NCI-H187 (cell line): ENCODE measurements at regions not wholly inside any gene's neighbourhood (a gene's known extent, or its start where the extent isn't known, plus 50 kb on each side); places are given as distances from the start of the nearest gene placed in this dataset.
"Not testable (repeated sequence)": the region's sequence is repeated elsewhere in the genome, so short reads cannot be mapped to it uniquely, and the experiment has no call there.

Experiments used
- DNase-seq, 2 experiments: peaks; one replicate each; lab custom pipeline; 2025; lab: John Stamatoyannopoulos, UW

- no peak for DNase-seq
Observed at GRCh38 chr2:198916548-198917080, 541.1 kb downstream of the SATB2 start.

DNA sequence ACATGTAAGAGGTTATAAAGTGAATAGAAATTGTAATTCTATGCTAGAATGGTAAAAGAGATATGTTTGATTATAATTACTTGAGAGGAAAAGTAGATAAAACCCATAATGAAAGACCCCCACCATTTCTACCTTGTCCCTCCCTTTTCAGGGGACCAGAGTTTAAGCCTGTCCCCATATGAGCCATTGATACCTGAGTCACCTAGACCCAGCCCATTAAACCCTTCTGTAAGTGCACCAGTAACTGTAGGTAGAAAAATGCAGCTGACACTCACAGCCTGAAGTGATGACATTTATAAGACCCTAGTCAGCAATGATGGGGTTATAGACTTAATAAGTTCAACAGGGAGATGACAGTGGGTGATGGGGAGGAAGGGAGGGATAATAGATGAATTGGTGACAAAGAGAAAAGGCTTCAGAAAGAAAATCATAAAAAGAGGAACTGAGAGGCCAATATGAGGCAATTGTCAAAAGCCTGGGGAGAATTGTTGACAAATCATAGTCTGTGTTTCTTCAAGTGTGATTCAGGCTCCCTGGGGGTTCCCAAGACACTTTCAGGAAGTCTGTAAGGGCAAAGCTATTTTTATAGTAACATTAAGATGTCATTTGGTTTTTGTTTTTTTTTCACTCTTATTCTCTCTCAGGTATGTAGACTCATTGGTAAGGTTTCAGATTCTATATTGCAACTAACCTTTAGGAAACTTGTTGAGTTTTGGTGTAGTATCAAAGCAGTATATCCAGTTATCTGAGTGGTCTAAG is 544.2 kb downstream of the SATB2 start:
- DNase-seq: no peak

GRCh38 chr2:198909525-198910267 is 548.0 kb downstream of the SATB2 start:
- no peak for DNase-seq

DNA sequence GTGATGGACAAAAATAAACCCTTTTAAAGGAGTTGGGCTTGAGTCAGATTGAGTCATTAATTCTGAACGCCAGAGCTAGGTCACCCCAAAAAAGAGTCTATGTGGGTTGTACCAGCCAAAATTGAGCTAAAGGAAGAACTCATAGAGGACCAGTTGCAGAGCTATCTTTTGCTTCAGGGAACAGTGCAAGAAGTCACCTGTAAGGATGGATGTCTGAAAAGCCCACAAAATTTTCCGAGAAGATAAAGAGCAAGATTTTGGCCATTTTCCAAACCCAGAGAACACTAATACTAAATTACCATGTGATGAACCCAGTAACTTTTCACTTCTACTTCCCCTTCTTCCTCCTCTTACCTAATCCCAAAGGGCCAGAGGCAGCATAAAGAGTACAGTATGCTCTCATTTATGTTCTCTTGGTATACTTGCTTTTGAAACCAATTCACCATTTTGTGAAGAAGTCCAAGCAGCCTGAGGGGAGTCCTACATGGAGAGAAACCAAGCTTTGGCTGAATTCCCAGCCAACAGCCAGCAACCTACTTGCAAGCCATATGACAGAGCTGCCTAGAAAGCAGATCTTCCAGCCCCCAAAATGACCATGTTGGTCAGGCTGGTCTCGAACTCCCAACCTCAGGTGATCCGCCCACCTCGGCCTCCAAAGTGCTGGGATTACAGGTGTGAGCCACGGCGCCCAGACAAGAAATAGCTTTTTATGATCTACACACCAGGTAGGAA is 551.7 kb downstream of the SATB2 start:
- no peak for DNase-seq

GRCh38 chr2:198901894-198902293 is 555.8 kb downstream of the SATB2 start:
- no peak for DNase-seq

- no peak for DNase-seq
Observed at GRCh38 chr2:198900141-198900540, 557.6 kb downstream of the SATB2 start.

DNA sequence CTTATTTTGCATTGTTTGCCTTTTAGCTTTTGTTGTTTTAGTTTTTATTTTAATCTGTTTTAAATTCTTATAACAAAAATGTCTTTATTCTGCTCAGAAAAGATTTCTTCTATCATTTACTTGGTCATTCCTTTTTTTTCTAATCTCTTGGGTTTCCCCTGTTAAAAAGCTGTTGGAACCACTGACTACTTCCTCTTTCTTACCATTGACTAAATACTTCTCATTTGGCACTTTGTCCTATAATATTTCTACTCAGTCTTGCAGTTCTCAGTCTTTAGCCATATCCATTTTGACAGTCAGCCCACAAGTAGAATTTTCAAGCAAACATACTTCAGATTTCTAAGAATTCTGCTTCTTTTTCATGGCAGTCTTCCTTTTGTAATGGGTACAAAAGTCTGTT is 567.2 kb downstream of the SATB2 start:
- no peak for DNase-seq

DNA sequence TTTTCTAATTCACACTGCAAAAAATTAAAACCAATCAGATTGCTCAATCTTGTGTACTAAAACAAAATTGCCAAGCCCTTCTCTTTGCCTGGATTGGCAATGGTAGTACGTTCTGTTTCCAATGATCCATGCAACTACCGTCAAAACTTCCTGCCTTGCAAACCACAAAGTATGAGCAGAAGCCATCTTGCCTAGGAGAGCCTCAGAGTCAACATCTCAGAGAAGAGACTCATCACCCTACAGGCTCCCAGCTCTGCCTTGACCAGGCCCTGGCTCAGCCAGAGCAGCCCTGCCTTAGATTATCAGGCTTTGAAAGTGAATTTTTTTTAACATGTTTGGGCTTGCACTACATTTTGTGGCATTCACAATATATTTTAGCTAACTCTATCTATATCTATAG is 574.1 kb downstream of the SATB2 start:
- DNase-seq: no peak

GRCh38 chr2:198880986-198881385 is 576.8 kb downstream of the SATB2 start:
- DNase-seq: no peak

DNA sequence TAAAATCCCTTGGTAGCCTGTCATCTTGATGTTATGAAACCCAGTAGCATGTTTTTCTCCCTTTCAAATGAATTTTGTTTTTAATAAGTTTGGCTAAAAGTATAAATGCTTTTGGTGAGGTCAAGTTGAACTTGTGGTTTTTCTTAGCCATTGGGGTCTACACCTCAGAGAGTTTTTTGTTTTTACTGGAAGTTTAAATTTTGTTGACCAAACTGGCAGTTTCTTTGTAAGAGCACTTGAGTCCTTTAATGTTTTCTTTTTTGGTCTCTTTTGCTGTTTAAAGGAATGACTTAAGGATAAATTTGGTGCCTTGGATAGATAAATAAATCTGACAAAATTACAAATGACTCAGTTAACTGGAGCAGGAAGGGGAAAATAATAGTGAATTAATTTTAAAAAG is 577.3 kb downstream of the SATB2 start:
- no peak for DNase-seq

DNA sequence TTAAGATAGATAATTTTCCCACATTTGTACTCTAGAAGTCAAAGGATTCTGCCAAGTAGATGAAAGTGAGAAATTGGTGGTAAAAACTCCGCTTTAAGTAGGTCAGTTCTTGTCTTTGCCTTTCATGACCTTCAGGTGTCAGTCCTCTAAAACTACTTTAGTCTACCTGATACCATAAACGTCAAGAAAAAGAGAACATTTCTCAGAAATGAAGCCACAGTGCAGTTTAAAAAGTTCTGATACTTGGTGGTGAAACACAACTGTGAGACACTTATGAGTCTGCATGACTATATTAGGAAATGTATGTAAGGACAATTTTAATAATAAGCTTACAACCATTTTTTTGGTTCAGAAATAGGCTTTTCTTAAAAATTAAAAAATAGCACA is 583.3 kb downstream of the SATB2 start:
- DNase-seq: no peak

GRCh38 chr2:198873503-198874471 is 584.0 kb downstream of the SATB2 start:
- no peak for DNase-seq

- DNase-seq: no peak
Observed at GRCh38 chr2:198863655-198864054, 594.1 kb downstream of the SATB2 start.

GRCh38 chr2:198861080-198861479 is 596.7 kb downstream of the SATB2 start:
- DNase-seq: no peak

- DNase-seq: no peak
Observed at GRCh38 chr2:198857246-198857645, 600.5 kb downstream of the SATB2 start.

DNA sequence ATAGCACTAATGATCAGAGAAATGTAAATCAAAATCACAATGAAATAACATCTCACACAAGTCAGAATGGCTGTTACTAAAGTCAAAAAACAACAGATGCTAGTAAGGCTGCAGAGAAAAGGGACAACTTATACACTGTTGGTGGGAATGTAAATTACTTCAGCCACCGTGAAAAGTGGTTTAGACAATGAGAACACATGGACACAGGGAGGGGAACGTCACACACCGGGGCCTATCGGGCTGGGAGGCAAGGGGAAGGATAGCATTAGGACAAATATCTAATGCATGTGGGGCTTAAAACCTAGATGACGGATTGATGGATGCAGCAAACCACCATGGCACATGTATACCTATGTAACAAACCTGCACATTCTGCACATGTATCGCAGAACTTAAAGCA is 602.0 kb downstream of the SATB2 start:
- not testable (repeated sequence) for DNase-seq

GRCh38 chr2:198852248-198852647 is 605.5 kb downstream of the SATB2 start:
- no peak for DNase-seq

- DNase-seq: no peak
Observed at GRCh38 chr2:198825534-198825933, 632.2 kb downstream of the SATB2 start.

DNA sequence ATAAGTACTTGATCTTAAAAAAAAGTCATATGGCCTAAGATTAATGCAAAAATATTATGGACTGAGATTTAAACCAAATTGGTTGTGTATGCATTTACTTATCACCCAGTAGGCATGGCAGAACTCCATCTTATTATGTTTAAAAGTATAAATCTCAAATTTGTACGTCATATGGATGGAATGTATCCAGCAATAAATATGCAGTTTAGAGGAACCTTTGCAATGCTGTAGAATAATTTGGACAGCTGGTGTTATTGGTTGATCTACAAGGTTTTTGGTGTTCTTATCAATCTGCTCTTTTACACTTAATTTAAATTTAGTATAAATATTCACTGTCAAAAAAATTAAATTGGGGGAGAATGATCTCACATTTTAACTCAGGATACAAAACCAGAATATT is 640.2 kb downstream of the SATB2 start:
- DNase-seq: no peak

- no peak for DNase-seq
Observed at GRCh38 chr2:198815626-198816025, 642.1 kb downstream of the SATB2 start.

- DNase-seq: no peak
Observed at GRCh38 chr2:198811198-198811597, 646.5 kb downstream of the SATB2 start.
